HTR-8/SVneo (cell line): ENCODE measurements at regions not wholly inside any gene's neighbourhood (a gene's known extent, or its start where the extent isn't known, plus 50 kb on each side); places are given as distances from the start of the nearest gene placed in this dataset.

Source experiments
- DNase-seq: peaks from one replicate; pipeline ENCODE4 v3.0.0; 2011; ENCODE audit warnings: low spot score, mixed read lengths; ENCODE audit not compliant: insufficient read length
- FAIRE-seq: peaks from 2 replicates; lab custom pipeline; 2011; peaks lifted over from hg19 to GRCh38; lab: Jason Lieb, UNC

- FAIRE-seq (no peak), DNase-seq (no peak)
Measured at GRCh38 chr2:176743671-176744070, 468.9 kb upstream of the HNRNPA3 start.

GRCh38 chr2:176744146-176744545 lies 468.4 kb upstream of the HNRNPA3 start:
- FAIRE-seq (no peak), DNase-seq (no peak)

- DNase-seq (no peak), FAIRE-seq (no peak)
Measured at GRCh38 chr2:176745543-176746200, 466.9 kb upstream of the HNRNPA3 start.

- FAIRE-seq (no peak), DNase-seq (no peak)
Measured at GRCh38 chr2:176746411-176746810, 466.2 kb upstream of the HNRNPA3 start.

DNA sequence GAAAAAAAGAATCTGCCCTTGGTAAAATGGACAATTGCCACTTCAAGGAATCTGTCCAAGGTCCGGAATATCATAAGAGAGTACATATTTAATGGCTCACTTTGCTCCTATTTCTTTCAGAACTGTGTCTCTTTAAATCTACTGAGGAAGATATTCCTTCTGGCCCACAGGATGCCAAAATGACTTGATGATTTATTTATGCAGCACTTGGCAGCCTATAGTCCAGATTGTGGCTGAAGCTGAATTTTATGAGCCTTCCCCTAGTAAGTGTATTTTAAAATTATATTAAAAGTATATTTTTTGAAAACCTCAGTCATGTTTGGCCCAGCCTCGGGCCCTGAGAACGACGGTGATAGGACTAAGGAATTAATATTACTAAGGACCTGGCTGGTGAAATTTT lies 465.1 kb upstream of the HNRNPA3 start:
- DNase-seq (no peak), FAIRE-seq (no peak)

DNA sequence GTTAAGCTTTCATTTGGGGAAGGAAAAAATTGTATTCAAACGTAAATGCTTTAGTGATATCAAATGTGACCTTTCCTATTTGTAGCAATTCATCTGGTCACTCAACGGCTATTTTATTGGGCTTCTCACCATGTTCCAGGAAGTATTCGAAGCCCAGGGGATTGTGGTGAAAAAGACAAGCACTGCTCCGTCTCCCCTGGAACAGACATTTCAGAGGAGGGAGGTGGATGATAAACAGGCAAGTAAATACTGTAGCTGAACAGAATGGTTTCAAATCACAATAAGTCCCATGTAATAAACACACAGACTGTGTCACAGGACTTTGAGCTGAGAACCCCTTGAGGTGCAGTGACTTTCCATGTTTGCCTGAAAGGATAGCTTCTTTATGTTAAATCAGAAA lies 464.7 kb upstream of the HNRNPA3 start:
- DNase-seq (no peak), FAIRE-seq (no peak)

GRCh38 chr2:176748662-176749061 lies 463.9 kb upstream of the HNRNPA3 start:
- no peak for FAIRE-seq
- no peak for DNase-seq

- DNase-seq = no peak
- FAIRE-seq = no peak
Measured at GRCh38 chr2:176751314-176752227, 461.0 kb upstream of the HNRNPA3 start.

DNA sequence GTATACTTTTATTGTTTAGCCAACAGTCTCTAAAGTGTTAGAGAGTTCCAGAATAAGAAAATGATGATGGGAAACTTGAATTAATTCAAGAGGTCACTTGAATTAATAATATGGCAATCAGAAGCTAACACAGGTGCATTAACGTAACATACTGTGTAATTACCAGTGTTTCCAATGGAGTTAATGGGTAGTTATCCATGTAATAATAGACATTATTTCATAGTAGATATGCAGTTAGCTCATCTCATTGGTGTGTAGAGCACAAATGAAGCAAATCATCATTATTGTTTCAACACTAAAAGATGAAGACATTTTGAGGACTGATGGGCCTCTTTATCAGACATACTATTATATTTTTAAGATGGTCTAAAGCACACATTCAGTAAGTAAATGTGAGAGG lies 460.3 kb upstream of the HNRNPA3 start:
- FAIRE-seq (no peak), DNase-seq (no peak)

DNA sequence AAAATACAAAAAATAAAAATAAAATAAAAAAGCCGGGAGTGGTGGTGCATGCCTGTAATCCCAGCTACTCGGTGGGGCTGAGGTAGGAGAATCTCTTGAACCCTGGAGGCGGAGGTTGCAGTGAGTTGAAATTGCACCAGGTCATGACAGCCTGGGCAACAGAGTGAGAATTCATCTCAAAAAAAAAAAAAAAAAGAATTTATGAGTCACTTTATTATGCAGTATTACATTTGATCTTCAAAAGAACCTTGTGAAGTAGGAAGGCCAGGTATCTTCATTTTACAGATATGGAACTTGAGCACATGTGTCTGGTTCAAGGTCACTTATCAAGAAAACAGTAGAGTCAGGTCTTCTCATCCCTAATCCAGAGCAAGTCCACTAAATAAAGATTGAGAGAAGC lies 459.4 kb upstream of the HNRNPA3 start:
- DNase-seq (no peak), FAIRE-seq (no peak)

DNA sequence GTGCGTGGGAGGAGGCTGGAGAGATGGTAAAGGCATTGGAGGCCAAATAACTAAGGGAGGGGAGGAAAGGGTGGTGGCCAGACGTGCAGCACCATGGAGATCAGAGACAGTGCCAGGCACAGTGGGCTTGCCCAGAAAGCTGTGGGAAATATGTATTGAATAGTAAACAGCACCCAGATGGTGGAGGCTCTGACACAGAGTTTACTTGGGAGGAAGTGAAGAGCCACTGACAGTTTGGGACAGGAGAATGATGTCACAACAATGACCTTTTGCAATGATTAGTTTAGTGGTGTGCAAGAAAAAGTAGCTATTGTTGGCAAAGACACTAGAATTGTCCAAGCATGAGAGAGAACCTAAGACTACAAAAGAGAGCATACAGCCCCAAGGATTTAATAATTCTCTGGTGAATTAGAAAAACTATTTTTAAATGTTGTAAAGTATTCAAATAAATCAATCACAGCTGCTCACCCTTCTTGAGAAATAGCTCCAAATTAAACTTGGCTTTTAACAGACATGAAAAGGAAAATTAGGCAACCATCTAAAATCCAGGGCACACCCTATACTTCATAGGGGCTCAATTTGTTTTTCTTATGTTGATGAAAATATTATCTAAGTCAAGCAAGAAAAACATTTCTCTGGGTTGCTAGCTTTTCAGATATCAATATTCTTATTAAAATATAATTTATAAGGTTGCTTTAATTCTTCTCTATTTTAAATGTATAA lies 458.7 kb upstream of the HNRNPA3 start:
- FAIRE-seq (no peak), DNase-seq (no peak)

GRCh38 chr2:176755537-176756135 lies 457.0 kb upstream of the HNRNPA3 start:
- no peak for DNase-seq
- no peak for FAIRE-seq

- DNase-seq (no peak), FAIRE-seq (no peak)
Measured at GRCh38 chr2:176758426-176758825, 454.2 kb upstream of the HNRNPA3 start.

- FAIRE-seq = no peak
- DNase-seq = no peak
Measured at GRCh38 chr2:176760439-176760838, 452.2 kb upstream of the HNRNPA3 start.

DNA sequence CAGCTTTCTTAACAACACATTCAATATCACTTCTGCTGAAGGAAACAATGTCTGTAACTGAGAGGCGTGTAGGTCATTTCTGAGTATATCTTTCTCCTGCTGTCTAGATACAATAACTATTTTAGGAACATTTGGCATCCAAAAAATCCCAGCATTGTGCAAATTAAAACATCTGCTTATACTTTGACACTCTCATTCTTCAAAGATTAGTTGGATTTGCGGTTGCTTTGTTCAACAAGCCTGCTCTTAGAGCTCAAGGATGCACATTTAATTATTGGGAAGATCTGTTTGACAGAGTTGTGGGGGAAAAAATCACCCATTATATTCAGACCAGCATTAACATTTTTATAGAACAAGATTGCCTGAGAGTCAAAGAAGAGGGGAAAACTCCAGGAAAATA lies 449.5 kb upstream of the HNRNPA3 start:
- no peak for FAIRE-seq
- DNase-seq = no peak

GRCh38 chr2:176763851-176764404 lies 448.7 kb upstream of the HNRNPA3 start:
- DNase-seq (no peak), FAIRE-seq (no peak)

DNA sequence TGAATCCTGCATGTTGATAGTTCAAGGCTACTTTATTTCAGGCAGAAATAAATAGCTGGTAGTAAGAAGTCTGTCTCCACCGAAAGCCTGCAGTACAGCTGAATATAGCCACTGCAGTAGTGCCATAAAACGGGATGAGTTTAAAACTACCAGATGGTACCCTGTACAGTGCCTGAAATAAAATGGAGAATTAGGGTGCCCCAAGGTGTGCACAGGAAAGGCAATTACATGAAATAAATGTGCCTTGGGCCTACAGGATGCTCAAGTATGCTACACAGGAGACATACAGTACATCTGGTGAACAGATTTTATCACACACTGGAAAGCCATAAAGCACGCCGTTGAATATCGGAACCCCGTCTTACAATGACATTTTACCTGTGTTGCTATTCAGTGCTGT lies 447.7 kb upstream of the HNRNPA3 start:
- FAIRE-seq (no peak), DNase-seq (no peak)

GRCh38 chr2:176766005-176766404 lies 446.6 kb upstream of the HNRNPA3 start:
- no peak for DNase-seq
- no peak for FAIRE-seq

DNA sequence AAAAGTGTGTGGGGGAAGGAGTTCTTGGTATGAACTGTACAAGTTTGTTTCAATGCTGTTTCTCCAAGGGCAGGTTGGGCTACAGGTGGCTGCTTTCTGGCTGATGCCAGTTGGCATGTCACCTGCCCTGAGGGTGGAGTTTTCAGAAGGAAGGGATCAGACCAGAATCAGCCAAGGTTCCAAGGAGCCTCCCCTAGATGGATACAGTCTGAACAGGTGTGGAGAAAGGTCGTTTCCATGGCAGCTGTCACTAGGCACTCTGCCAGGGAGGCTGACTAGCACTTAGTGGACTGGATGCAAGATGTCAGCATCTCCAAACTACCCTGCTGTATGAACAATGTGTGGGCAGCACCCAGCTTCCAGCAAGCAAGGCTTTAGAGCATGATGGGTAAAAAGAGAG lies 444.4 kb upstream of the HNRNPA3 start:
- no peak for FAIRE-seq
- DNase-seq = no peak

- no peak for DNase-seq
- FAIRE-seq = no peak
Measured at GRCh38 chr2:176769021-176769420, 443.6 kb upstream of the HNRNPA3 start.
